Myocyte (in vitro differentiated cells): ENCODE measurements at regions not wholly inside any gene's neighbourhood (a gene's known extent, or its start where the extent isn't known, plus 50 kb on each side); places are given as distances from the start of the nearest gene placed in this dataset.
A peak's percentile ranks its signal among the peaks of the same experiment; 100 is the strongest.

Source experiments
- DNase-seq: peaks from one replicate; pipeline ENCODE4 v3.0.0-alpha.2; 2012; ENCODE audit warnings: low read depth

- DNase-seq = no peak
Observed at GRCh38 chr2:133936601-133937000, 317.3 kb upstream of the MGAT5 start.

DNA sequence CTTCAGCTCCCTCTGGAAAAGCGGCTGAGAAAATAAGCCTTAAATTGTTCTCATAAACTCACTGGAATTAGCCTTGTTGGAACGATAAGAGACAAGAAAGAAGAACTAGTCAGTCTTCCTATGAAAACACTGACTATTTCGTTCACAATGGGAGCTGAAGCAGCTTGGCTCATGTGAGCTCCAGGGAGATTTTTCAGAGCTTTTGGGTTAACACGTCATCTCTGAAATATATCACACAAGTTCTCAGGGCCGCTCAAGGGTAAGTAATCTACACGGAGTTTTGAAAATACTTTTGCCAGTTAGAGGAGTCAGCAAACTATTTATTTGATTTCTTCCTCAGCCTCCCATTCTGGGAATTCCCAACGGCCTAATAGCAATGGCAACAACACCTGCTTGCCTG is 316.2 kb upstream of the MGAT5 start:
- no peak for DNase-seq

GRCh38 chr2:133940134-133940533 is 313.7 kb upstream of the MGAT5 start:
- no peak for DNase-seq

DNA sequence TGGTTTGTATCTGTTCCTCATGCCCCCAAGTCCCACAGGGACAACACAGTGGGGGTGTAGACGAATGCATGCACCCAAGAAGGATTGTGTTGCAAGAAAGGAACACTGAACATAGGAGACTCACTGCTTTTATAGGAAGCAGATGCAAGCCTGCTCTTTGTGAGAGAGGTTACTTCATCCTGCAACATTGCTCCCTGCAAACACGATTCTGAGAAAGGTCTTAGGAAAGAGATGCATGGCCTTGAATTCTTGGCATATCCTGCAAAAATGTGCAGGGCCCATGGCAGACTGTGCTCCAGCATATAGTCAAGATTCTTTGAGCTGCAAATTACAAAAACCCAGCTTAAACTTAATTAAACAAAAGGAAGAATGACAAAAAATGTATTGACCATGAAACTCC is 312.2 kb upstream of the MGAT5 start:
- DNase-seq = no peak

- no peak for DNase-seq
Observed at GRCh38 chr2:133942398-133942797, 311.5 kb upstream of the MGAT5 start.

DNA sequence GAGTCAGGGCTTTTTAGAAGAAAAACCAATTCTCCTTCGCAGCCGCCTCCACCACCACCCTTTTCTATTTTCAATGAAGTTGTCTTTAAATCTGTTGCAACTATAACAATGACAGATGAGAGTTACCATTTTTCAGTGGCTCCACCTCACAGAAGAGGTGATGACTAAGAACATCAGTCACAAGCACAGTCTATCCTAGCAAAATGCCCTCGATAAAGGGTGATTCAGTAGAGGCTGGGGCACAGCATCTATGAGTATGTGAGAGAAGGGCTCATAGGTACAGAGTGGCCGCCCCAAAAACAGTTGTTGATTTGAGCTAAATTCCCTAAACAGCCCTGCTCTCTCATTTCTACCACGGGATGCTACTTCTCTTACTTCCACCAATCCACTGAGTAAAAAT is 310.8 kb upstream of the MGAT5 start:
- DNase-seq = no peak

- no peak for DNase-seq
Observed at GRCh38 chr2:133945089-133945488, 308.8 kb upstream of the MGAT5 start.

DNA sequence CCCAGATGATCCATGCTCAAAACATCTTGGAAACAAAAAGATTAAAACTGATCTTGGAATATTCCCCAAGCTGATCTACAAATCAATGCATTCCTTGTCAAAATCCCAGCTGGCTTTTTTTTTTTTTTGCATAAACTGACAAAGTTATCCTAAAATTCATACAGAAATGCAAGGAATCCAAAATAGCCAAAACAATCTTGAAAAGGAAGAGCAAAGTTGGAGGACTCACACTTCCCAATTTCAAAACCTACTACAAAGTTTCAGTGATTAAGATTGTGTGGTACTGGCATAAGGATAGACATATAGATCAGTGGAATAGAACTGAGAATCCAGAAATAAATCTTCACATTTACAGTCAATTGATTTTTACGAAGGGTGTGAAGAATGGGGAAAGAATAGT is 306.8 kb upstream of the MGAT5 start:
- no peak for DNase-seq

DNA sequence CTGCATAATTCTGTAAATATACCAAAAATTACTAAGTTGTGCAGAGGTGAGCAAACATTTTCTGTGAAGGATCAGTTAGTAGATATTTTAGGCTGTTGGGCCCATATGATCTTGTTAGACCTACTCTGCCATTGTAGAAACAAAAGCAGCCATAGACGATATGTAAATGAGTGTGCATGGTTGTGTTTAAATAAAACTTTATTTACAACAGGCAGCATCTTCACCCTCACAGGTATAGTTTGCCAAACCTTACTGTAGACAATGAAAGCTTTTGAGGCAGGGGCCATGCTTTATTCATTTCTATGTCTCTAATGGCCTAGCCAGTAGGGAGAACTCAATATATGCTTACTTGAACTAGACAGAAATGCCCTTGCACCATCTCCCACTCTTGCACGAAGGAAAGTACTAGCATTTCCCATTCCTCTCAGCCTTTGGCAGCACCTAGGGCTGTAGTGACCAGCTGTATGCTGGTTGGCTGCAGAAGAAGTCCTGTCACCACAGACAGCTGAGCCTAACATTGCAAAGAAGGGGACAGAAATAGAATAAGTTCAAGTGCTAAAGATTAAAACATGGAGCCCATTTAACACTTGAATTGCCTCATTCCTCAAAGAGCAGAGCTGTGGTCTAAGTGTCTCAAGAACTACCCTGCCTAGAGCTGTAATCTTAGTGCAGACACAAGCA is 305.1 kb upstream of the MGAT5 start:
- peak; percentile 9 for DNase-seq

- no peak for DNase-seq
Observed at GRCh38 chr2:133949595-133949994, 304.3 kb upstream of the MGAT5 start.

- DNase-seq = no peak
Observed at GRCh38 chr2:133951209-133951608, 302.7 kb upstream of the MGAT5 start.

DNA sequence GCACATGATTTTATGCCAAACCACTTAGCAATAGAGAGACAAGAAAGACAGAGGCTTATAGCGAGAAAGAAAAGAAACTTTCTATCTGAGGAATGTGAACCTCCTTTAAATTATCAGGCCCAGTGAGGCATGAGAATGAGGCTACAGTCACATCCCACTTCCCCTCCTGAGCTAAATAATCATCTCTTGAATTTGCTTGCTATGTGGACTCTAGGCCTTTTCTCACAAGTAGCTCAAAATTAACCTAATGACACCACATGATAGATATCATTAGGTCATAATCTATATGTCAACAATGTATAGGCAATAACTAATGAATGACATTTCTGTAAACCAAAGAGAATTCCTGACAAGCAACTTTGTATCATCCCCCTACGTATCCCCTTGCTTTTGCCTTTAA is 301.5 kb upstream of the MGAT5 start:
- DNase-seq = no peak

- DNase-seq = no peak
Observed at GRCh38 chr2:133952896-133953295, 301.0 kb upstream of the MGAT5 start.

GRCh38 chr2:133953524-133953923 is 300.3 kb upstream of the MGAT5 start:
- no peak for DNase-seq

- no peak for DNase-seq
Observed at GRCh38 chr2:133954636-133955035, 299.2 kb upstream of the MGAT5 start.

DNA sequence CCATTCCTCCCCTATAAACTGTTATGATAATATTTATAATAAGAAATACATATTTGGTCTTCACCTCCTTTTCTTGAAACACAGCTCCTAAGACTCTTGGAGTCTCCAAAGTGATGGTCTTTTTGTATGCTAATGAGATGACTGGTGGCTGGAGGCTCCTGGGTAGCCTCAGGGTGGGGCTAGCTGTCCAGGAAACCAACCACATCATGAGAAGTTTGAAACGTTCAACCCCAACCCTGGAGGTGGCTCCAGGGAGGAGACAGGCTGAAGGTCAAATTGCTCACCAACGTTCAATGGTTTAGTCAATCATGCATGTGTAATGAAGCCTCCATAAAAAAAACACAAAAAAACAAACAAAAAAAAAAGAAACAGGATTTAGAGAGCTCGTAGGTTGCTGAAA is 298.7 kb upstream of the MGAT5 start:
- DNase-seq = no peak

DNA sequence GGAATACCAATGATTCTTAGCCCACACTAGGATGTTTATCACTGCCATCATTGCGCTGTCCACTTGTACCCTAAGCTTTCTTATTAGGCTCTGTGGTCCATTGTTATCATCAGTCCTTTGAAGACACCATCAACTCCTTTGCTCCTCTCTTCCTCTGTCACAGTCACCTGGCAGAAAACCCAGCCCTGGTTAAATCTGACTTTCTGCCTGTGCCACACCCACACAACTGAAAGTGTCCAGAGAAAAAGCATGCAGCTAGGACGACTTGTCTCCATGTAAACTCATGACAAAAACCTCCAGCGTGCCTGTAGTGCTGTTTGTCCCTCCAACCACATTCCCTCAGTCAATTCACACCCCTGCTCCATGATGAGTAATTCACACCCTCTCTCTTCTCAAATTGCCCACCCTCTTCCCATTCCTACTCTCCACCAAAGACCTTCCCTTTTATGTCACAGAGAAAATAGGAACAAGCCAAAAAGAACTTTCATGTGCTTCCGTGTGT is 297.4 kb upstream of the MGAT5 start:
- DNase-seq = peak; percentile 4

- no peak for DNase-seq
Observed at GRCh38 chr2:133957724-133958480, 296.0 kb upstream of the MGAT5 start.

DNA sequence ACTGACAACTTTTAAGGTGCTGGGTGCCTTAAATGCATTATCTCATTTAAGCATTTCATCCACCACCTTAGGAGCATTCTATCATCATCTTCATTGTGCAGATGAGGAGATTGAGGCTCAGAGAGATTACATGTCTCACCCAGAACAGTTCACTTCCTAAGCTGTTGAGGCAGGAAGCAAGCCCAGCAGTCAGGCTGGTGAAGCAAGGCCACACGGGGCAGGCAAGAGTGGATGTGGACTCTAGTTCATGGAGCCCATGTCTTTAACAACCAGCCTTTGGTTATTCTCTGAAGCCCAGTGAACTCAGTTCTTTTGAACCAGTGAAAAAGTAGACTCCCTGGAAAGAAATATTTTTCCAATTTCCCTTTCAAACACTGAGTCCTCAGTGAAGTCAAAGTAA is 294.8 kb upstream of the MGAT5 start:
- DNase-seq = no peak

DNA sequence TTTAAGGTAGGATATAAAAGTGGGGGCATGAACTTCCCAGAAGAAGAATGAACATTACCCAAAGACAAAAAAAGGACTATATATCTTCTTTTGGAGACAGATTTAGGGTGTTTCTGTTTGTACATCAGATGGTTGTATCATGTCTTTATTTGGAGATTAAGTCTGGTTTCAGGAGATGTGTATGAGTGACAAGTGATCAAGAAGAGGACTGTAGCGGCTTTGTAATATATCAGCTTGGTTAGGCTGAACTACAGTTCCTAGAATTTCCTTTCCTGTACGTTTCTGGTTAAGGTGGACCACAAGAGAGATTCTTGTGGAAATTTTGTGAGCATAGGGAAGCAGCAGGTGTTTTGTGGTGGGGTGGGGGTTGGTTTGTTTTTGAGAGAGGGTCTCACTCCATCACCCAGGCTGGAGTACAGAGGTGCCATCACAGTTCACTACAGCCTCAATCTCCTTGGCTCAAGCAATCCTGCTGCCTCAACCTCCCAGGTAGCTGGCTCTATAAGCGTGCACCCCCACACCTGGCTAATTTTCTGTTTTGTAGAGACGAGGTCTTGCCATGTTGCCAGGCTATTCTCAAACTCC is 287.1 kb upstream of the MGAT5 start:
- DNase-seq = no peak

DNA sequence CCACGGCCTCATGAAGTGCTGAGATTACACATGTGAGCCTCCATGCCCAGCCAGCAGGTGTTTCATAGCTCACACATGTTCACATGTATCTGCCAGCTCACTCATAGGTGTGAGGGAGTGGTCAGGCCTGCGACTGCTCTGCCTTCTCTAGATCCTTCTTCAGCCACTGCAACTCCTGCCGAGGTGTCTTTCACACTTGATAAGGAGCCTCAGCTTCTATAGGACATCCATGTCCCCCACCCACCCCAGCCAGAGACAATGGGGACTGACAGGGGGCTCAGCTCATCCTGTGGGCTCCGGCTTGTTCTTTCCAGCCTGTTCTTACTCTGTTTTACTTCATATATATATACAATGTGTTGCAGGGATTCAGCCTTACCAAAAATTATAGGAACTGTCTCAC is 286.5 kb upstream of the MGAT5 start:
- DNase-seq = no peak

- DNase-seq = no peak
Observed at GRCh38 chr2:133968446-133968845, 285.4 kb upstream of the MGAT5 start.

DNA sequence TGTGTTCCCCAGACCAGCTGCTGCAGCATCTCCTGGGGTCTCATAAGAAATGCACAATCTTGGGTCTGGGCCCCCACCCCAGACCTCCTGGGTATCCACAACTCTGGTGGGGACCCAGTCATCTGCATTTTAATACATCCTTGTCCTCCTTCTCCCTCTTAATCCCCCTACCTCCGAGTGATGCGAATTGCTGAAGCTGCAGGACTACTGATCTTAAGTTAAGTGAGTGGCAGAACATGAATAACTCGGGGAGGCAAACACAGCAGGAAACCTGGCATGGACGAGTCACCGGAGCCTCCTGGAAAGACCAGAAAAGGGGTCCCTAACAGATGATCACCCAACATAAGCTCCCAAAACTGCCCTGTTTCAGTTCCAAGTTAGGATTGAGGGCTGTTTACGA is 283.2 kb upstream of the MGAT5 start:
- no peak for DNase-seq
